ENCODE measurements at regions not wholly inside any gene's neighbourhood (a gene's known extent, or its start where the extent isn't known, plus 50 kb on each side); places are given as distances from the start of the nearest gene placed in this dataset.
"Not testable (repeated sequence)": the region's sequence is repeated elsewhere in the genome, so short reads cannot be mapped to it uniquely, and the experiment has no call there.

DNA sequence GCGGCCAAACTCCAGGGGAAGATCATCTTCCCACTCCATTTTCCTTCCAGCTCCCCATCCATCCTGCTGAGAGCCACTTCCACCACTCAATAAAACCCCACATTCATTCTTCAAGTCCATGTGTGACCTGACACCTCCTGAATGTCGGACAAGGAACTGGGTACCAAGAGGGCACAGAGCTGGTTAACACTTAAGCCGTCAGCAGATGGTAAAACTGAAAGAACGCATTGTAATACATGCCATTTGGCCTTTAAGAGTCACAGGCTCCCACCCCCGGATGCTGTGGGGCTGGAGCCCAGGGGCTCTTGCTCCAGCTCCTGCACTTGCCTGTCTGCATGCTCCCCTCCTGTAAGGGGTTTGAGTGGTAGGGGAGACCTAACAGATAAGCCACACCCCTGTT is 753.9 kb downstream of the COL12A1 start:
- DNase-seq (ENCODE audit: low read depth) = no peak
- H3K4me3 ChIP-seq (ENCODE audit: low read depth, low read length) = no peak overlapping the region
- TF ChIP-seq, protein P1, sequence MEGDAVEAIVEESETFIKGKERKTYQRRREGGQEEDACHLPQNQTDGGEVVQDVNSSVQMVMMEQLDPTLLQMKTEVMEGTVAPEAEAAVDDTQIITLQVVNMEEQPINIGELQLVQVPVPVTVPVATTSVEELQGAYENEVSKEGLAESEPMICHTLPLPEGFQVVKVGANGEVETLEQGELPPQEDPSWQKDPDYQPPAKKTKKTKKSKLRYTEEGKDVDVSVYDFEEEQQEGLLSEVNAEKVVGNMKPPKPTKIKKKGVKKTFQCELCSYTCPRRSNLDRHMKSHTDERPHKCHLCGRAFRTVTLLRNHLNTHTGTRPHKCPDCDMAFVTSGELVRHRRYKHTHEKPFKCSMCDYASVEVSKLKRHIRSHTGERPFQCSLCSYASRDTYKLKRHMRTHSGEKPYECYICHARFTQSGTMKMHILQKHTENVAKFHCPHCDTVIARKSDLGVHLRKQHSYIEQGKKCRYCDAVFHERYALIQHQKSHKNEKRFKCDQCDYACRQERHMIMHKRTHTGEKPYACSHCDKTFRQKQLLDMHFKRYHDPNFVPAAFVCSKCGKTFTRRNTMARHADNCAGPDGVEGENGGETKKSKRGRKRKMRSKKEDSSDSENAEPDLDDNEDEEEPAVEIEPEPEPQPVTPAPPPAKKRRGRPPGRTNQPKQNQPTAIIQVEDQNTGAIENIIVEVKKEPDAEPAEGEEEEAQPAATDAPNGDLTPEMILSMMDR (IDR thresholded peaks at IDR 0.05; ENCODE audit: low read depth, low read length, missing control alignments) = no peak
- in situ Hi-C loops (cut with HindIII; ENCODE audit: low sequenced_read_pairs) = no loop called here

DNA sequence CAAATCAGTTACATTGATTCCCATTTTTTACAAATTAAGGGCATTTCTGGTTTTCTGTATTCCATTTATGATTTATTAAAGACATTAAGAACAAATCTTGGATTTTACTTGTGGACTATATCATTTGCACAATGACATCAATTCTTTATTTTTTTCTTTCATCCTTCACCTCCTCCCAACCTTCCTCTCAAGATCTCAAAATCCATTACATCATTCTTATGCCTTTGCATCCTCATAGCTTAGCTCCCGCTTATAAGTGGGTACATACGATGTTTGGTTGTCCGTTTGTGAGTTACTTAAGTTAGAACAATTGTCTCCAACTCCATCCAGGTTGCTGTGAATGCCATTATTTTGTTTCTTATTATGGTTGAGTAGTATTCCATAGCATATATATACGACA is 752.8 kb downstream of the CD109 start:
- no peak for DNase-seq (ENCODE audit: low read depth)
- H3K4me3 ChIP-seq (ENCODE audit: low read depth, low read length) = no peak overlapping the region
- TF ChIP-seq, protein P1 (IDR thresholded peaks at IDR 0.05; ENCODE audit: low read depth, low read length, missing control alignments) = no peak
- in situ Hi-C loops (cut with HindIII; ENCODE audit: low sequenced_read_pairs) = no loop called here

DNA sequence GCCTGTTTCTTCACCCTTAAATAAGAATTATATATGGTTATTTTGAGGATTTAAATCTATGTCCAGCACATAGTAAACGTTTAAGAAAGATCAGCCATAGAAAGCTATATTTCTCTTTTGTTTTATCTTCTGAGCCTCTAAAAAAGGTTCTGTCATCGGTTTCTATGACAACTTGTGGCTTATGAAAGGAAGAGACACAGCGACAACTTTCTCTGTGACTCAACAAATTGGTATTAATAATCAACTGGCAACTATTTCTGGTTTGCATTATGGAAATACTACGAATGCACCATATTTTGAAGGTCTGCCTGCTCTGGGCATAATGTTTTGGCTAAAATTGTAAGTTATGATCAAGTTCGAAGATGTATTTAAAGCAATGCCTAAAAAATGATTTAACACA is 751.0 kb downstream of the CD109 start:
- TF ChIP-seq, protein P1 (IDR thresholded peaks at IDR 0.05; ENCODE audit: low read depth, low read length, missing control alignments) = no peak
- H3K4me3 ChIP-seq (ENCODE audit: low read depth, low read length) = no peak overlapping the region
- in situ Hi-C loops (cut with HindIII; ENCODE audit: low sequenced_read_pairs) = no loop called here
- DNase-seq (ENCODE audit: low read depth) = no peak

DNA sequence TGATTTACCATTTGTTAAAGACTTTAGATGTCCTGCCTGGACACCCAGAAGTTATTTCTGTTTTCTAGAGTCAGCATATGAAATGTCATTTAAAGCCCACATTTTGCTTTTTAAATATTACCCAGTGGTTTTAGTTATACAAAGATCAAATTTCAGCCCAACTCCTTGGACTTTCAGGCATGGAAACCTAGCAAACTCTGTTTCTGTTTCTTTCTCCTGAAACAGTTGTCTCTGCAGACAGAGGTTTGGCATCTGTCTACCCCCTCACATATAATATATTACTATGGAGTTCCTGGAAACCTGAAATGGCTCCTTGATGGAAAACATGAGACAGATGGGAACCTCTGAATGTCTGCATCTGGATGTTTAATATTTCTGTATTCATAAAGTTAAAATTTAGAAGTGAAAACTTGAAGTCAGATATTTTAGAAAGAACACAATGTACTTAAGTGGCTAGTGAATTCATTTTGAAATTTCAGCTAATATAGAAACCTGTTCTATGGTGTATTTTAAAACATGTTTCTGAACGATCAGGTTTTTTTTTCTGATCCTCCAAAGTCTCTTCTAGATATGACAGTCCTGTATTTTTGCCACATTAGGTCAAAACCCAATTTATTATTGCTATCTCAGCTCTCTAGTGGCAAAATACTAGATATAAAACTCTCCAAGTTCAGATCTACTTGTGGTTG is 743.3 kb downstream of the CD109 start:
- TF ChIP-seq, protein P1 (IDR thresholded peaks at IDR 0.05; ENCODE audit: low read depth, low read length, missing control alignments) = no peak
- DNase-seq (ENCODE audit: low read depth) = no peak
- H3K4me3 ChIP-seq (ENCODE audit: low read depth, low read length) = no peak overlapping the region
- in situ Hi-C loops (cut with HindIII; ENCODE audit: low sequenced_read_pairs) = no loop called here

DNA sequence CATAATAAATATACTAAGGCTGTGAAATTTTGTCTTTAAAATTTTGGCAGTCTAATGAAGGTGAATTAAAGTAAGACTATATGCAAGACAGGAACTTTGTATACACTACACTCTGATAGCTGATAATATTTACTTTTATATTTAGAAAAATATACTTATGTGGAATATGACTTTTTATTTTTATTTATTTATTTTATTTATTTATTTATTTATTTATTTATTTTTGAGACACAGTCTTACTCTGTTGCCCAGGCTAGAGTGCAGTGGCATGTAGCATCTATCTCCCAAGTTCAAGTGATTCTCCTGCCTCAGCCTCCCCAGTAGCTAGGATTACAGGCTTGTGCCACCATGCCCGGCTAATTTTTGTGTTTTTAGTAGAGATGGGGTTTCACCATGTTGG is 742.4 kb downstream of the CD109 start:
- H3K4me3 ChIP-seq (ENCODE audit: low read depth, low read length); DNase-seq (ENCODE audit: low read depth); in situ Hi-C loops (cut with HindIII; ENCODE audit: low sequenced_read_pairs): not testable (repeated sequence)

DNA sequence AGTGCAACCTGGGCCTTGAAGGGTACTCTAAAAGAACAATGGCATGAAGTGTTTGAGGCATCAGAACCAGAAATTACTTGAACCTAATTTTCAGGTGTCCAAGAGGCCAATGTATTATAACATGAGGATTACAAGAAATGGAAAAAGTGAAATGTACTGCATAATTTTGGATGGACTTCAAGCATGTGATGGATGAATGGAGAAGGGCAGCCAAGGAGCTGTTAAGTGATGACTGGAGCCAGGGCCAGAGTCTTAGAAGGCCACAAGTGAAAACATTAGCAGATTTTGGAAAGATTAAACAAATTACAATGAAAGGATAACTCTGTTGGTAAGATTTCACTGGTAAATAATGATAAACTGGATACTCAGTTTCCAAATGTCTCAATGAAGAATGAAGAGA is 738.2 kb downstream of the CD109 start:
- H3K4me3 ChIP-seq (ENCODE audit: low read depth, low read length) = no peak overlapping the region
- no peak for DNase-seq (ENCODE audit: low read depth)
- in situ Hi-C loops (cut with HindIII; ENCODE audit: low sequenced_read_pairs) = no loop called here
- TF ChIP-seq, protein P1 (IDR thresholded peaks at IDR 0.05; ENCODE audit: low read depth, low read length, missing control alignments) = no peak

DNA sequence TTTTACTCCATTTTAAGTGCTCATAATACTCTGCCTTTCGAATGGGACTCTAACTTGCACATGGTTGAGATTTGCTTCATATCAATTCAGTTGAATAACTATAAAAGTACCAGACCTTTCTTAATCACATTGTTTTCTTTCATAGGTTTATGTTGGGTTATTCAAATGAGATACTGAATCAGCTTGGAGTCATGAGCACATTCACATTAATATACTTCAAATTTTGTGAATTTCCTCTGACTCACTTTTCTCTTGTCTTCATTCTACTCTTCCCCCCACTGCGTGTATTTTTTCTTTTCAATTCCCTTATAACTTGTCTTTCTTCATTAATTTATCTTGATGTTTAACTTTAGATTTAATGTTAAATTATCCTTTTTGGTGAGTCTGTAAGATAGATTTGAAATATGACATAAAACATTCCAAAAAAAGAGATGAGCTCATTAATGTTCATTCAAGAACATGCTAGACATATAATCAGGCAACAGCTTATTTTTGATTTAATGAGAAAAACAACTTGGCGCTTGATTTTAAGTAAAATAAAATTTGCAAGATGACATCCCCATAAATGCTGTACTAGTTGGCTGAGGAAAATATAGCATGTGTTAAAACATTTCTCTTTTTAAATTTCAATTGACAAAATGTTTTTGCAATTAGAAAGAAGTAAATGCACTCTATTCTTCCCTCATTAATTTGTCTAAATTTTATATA is 736.0 kb downstream of the CD109 start:
- TF ChIP-seq, protein P1 (IDR thresholded peaks at IDR 0.05; ENCODE audit: low read depth, low read length, missing control alignments) = no peak
- no peak overlapping the region for H3K4me3 ChIP-seq (ENCODE audit: low read depth, low read length)
- no peak for DNase-seq (ENCODE audit: low read depth)
- in situ Hi-C loops (cut with HindIII; ENCODE audit: low sequenced_read_pairs) = no loop called here
